GM12892 (cell line): ENCODE measurements at regions not wholly inside any gene's neighbourhood (a gene's known extent, or its start where the extent isn't known, plus 50 kb on each side); places are given as distances from the start of the nearest gene placed in this dataset.

Experiments
- POLR2A ChIP-seq: IDR thresholded peaks from 2 replicates; pipeline ENCODE4 v1.6.1; 2011; ENCODE audit warnings: low read depth, low read length, control low read depth
- POLR2AphosphoS5 ChIP-seq: IDR thresholded peaks from 2 replicates; pipeline ENCODE4 v1.6.1; 2011; ENCODE audit warnings: low read depth, low read length, control low read depth
- TAF1 ChIP-seq: IDR thresholded peaks from 2 replicates; pipeline ENCODE4 v1.6.1; 2011; ENCODE audit warnings: low read depth, mild to moderate bottlenecking, control low read depth, low read length, borderline replicate concordance

- no peak for TF ChIP-seq POLR2AphosphoS5
- TF ChIP-seq POLR2A = no peak
- TF ChIP-seq TAF1 = no peak
Observed at GRCh38 chr2:11074246-11074820, 80.9 kb upstream of the SLC66A3 start.
